SJCRH30 (cell line): ENCODE measurements at regions not wholly inside any gene's neighbourhood (a gene's known extent, or its start where the extent isn't known, plus 50 kb on each side); places are given as distances from the start of the nearest gene placed in this dataset.
A peak's percentile ranks its signal among the peaks of the same experiment; 100 is the strongest.

ENCODE experiments used
- DNase-seq, 2 experiments: peaks; one replicate each; pipeline ENCODE4 v3.0.0-alpha.2; 2015 to 2020
- H3K27ac ChIP-seq: fragments of 250-450 bp; sonication (Bioruptor Pico); 2 replicates; pipeline ENCODE4 v1.5.1; 2020; ENCODE audit warnings: mild to moderate bottlenecking, moderate library complexity
- H3K27me3 ChIP-seq: fragments of 250-450 bp; sonication (Bioruptor Pico); 2 replicates; pipeline ENCODE4 v1.5.1; 2020; ENCODE audit warnings: mild to moderate bottlenecking, moderate library complexity
- H3K36me3 ChIP-seq: fragments of 250-450 bp; sonication (Bioruptor Pico); 2 replicates; pipeline ENCODE4 v1.5.1; 2020; ENCODE audit warnings: mild to moderate bottlenecking, moderate library complexity
- H3K4me1 ChIP-seq: fragments of 250-450 bp; sonication (Bioruptor Pico); 2 replicates; pipeline ENCODE4 v1.5.1; 2020; ENCODE audit warnings: mild to moderate bottlenecking, moderate library complexity
- H3K4me3 ChIP-seq: fragments of 250-450 bp; sonication (Bioruptor Pico); 2 replicates; pipeline ENCODE4 v1.5.1; 2020; ENCODE audit warnings: mild to moderate bottlenecking, moderate library complexity
- H3K9me3 ChIP-seq: fragments of 250-450 bp; sonication (Bioruptor Pico); replicated peaks from 2 replicates; pipeline ENCODE4 v1.5.1; 2020; ENCODE audit warnings: mild to moderate bottlenecking, moderate library complexity

DNA sequence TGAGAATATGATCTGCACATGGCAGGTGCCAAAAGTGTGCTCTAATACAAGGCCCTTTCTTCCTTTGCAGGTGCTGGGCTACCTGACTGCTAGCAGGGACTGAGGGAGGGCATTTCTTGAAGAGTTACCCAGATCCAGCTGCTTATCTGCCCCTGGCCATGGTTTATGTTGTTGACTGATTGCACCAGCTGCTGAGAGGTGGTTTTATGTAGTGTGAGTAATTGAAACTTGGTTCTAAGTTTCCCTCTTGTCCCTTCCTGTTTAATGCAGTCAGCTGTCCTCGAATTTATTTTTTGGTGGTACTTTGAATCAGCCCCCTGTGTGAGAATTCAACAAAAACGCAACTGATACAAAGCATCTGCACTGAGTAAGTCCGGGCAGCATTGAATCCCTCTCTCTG, 288.3 kb upstream of the C2CD4B start:
- peak; percentile 88 to 96 for DNase-seq
- Histone ChIP-seq H3K27me3 (no peaks in the 10 kb centered on the region), H3K9me3 (no peaks in the 10 kb centered on the region), H3K4me3 (peak overlapping the region; percentile 12), H3K4me1 (peaks cover 36% of the 10 kb centered on the region), H3K36me3 (no peaks in the 10 kb centered on the region), H3K27ac (peak overlapping the region; percentile 68)

DNA sequence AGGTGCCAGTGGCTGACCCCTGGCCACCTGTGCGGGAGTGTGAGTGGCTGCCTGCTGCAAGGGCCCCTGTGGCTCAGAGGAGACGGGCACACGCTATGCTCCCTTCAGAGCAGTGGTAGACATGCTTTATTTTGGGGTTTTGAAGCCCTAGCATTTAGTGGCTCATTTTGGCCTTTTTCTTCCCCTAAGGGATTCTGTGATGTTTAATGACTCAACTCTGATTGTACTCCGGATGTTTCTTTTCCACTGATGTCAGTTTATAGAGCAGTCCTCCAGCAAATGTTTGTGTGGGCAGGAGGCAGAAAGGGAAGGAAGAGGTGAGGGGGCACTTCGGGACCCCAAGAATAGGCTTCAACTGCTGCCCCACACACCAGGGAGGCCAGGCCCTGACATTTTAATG, 288.9 kb upstream of the C2CD4B start:
- Histone ChIP-seq H3K4me3 (peak overlapping the region; percentile 12), H3K4me1 (peaks cover 36% of the 10 kb centered on the region)
- DNase-seq, result no peak

DNA sequence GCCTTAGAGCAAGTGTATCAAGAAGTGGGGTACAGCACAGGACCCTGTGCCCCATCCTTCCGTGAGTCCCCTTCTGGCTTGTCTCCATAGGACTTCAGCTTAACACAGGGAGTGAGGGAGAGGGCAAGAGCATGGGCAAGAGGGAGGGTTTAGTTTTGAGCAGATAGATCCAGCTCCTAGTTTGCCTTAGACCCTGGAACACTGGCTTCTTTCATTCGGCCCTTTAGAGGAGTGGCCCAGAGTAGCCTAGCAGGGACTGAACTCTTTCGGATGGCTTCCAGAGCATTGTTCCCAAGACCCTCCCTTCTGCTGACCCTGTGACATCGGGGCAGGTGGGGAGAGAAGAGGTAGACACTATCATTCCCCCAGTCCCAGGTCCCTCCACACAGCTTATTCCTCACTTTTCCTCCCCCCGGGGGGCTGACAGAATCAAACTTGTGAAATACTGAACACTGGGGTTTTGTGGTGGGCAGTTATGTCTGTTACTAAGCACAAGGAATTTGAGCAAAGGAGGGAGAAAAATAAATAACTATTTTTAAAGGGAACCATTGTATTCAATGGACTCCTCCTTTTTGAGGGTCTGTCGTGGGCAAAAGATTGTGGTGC, 289.6 kb upstream of the C2CD4B start:
- DNase-seq, result peak in 1 of 2 experiments; percentile 39
- H3K27ac ChIP-seq, result peak overlapping the region; percentile 68

More for the DNA sequence above, 288.9 kb upstream of the C2CD4B start:
- no peaks in the 10 kb centered on the region for H3K27me3 ChIP-seq
- H3K36me3 ChIP-seq, result no peaks in the 10 kb centered on the region
- peak overlapping the region; percentile 68 for H3K27ac ChIP-seq
- no peaks in the 10 kb centered on the region for H3K9me3 ChIP-seq

DNA sequence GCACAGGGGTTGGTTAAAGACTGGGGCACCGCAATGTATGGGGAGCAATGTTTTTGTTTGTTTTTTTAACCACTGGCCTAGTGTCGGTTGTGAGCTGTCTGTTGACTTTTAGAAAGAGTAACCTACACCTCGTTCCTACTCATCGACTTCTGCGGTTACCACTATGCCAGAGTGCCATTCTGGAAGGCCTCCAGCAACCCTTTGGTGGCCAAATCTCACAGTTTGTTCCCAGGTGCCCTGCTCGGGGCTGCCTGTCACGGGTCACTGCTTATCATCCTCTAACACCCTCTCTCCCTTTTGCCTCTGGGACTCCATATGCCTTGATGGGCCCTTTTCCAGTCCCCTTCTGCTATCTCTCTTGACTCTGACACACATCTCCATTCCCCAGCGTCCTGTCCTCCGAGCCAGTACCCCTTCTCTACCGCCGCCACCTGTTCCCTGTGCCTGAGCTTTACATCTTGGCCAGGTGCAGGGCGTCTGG, 290.4 kb upstream of the C2CD4B start:
- no peak for DNase-seq
- H3K4me1 ChIP-seq, result peaks cover 39% of the 10 kb centered on the region
- no peaks in the 10 kb centered on the region for H3K27me3 ChIP-seq
- no peaks in the 10 kb centered on the region for H3K9me3 ChIP-seq
- no peak overlapping the region for H3K27ac ChIP-seq
- H3K36me3 ChIP-seq, result no peaks in the 10 kb centered on the region
- H3K4me3 ChIP-seq, result no peak overlapping the region

More for the DNA sequence above, 289.6 kb upstream of the C2CD4B start:
- Histone ChIP-seq H3K9me3 (no peaks in the 10 kb centered on the region), H3K4me3 (no peak overlapping the region), H3K36me3 (no peaks in the 10 kb centered on the region), H3K4me1 (peaks cover 38% of the 10 kb centered on the region), H3K27me3 (no peaks in the 10 kb centered on the region)

DNA sequence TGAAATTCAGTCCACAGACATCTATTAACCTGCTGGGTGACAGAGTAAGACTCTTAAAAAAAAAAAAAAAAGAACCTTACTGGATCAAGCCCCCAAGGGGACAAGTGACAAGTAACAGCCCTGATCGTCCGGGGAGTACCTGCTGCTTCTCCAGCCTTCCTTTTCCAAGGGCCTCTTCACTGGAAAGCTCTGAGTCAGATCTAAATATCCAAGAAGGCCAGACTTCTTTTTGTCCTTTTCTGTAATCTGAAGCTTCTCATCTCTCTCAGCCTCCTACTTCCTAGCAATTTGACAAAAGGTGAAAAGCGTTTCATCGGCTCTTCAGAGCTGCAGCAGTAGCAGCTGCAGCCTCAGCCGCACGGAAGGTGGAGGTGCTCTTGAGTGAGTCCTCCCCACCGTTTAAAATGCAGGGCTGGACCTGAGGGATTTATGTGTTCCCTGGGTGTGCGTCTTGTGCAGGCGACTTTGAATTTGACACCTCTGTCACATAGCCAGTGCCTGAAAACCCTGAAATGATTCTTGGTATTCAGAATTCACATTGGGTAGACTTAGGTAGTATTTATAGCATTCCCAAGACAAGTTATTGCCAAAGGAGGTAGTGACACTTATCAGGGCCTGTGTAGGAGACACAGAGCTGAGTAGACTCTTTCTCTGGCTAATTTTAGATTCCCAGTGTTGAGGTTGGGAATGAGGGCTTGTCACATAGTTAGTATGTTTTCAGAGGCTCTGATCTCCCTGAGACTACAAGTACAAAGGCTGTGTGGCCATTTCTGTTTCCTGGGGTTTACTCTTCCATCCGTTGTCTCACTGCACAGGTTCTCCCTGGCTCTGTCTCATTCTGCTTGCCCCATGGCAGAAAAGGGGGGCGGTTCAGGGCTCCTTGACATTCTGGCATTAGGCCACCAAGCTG, 291.2 kb upstream of the C2CD4B start:
- no peaks in the 10 kb centered on the region for H3K27me3 ChIP-seq
- H3K4me3 ChIP-seq, result no peak overlapping the region
- H3K9me3 ChIP-seq, result no peaks in the 10 kb centered on the region
- H3K36me3 ChIP-seq, result no peaks in the 10 kb centered on the region
- H3K4me1 ChIP-seq, result peaks cover 39% of the 10 kb centered on the region
- DNase-seq, result no peak
- no peak overlapping the region for H3K27ac ChIP-seq

DNA sequence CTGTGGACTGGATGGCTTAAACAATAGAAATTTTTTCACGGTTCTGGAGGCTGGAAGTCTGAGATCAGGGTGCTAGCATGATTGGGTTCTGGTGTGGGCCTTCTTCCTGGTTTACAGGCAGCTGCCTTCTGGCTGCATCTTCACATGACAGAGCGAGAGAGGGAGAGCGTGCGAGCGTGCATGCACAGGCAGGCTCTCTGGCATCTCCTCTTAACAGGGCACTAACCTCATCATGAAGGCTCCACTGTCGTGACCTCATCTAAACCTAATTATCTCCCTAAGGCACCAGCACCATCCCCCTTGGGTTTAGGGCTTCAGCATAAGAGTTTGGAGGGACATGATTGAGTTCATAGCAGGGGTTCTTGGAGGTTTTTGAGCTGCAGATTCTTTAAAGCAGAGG, 292.0 kb upstream of the C2CD4B start:
- H3K4me1 ChIP-seq, result peaks cover 33% of the 10 kb centered on the region
- no peaks in the 10 kb centered on the region for H3K27me3 ChIP-seq
- no peak overlapping the region for H3K4me3 ChIP-seq
- no peak overlapping the region for H3K27ac ChIP-seq
- no peaks in the 10 kb centered on the region for H3K9me3 ChIP-seq
- no peaks in the 10 kb centered on the region for H3K36me3 ChIP-seq
- DNase-seq, result no peak

DNA sequence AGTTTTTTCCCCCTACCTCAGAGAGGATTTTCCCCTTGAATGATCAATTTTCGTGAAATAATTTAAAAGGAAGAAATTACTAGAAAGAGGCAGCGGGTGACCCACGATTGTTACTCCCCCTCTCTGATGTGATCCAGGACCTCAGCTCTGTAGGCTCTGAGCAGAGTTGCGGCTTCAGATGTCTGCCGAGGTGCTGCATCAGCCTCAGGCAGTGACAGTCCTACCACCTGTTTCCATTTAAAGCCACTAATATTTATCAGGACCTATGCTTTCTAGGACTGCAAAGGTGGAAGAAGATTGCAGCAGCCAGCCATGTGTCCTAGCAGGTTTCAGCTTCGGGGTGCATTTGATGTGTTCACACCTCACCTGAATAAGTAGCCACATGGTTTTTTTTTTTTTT, 294.8 kb upstream of the C2CD4B start:
- H3K27ac ChIP-seq, result no peak overlapping the region
- H3K4me1 ChIP-seq, result peaks cover 20% of the 10 kb centered on the region
- H3K4me3 ChIP-seq, result no peak overlapping the region
- H3K9me3 ChIP-seq, result no peaks in the 10 kb centered on the region
- no peaks in the 10 kb centered on the region for H3K36me3 ChIP-seq
- no peaks in the 10 kb centered on the region for H3K27me3 ChIP-seq
- DNase-seq, result no peak

DNA sequence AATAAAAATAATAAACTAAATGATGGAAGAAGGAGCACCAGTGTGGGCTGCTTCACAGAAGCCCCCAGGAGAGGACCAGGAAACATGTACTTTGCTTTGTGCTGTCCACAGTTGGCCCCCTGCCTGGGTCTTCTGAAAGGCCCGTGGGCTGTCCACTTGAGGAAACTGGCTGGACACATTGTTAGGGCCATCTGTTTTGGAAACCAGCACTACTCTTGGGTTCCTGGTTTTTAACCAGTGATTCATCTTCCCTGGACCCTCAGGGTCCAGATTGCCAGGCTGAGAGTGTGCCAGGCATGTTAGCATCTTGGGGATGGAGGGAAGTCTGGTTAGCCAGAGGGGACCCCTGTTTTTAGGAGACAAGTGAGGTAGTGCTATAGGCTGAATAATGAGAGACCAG, 297.2 kb upstream of the C2CD4B start:
- Histone ChIP-seq H3K9me3 (no peaks in the 10 kb centered on the region), H3K36me3 (no peaks in the 10 kb centered on the region), H3K27me3 (no peaks in the 10 kb centered on the region), H3K4me3 (no peak overlapping the region), H3K4me1 (peaks cover 15% of the 10 kb centered on the region), H3K27ac (no peak overlapping the region)
- DNase-seq, result no peak

DNA sequence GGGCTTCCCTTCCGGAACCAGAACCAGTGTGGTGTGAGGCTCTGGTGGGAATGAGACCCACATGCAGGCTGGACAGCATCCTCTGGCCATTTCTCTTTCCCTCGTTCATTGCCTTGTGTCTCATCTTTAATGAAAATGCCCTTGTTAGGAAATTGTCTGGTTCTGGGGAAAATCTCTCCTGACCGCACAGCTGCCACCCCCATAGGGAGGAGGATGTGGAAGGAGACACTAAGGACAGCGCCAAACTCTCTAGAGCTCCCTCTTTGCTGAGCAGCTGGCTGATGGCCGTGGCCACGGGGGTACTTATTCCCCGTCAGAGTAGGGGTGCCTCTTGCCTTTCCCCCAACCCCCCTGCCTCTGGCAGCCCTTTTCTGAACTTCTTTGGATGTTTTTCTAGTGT, 297.6 kb upstream of the C2CD4B start:
- H3K9me3 ChIP-seq, result no peaks in the 10 kb centered on the region
- no peaks in the 10 kb centered on the region for H3K27me3 ChIP-seq
- H3K27ac ChIP-seq, result no peak overlapping the region
- peak; percentile 47 to 62 for DNase-seq
- no peak overlapping the region for H3K4me3 ChIP-seq
- no peaks in the 10 kb centered on the region for H3K36me3 ChIP-seq
- peaks cover 15% of the 10 kb centered on the region for H3K4me1 ChIP-seq

DNA sequence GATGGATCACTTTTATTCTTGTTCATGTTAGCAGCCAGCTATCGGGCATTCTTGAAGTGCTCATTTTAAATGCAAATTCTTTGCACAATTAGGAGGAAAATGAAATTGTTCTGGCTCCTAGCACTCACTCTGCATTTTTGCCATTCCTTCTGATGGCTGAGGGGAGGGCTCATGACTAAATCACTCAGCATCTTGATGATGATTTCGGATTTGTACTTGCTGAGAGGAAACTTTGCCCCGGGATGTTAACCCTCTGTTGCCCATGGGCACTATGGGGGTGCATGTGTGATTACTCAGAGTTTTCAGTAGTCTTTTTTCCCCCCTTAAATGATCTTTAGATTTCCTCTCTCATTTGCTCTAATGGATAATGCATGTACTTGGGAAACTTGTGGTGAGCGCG, 299.6 kb upstream of the C2CD4B start:
- Histone ChIP-seq H3K36me3 (no peaks in the 10 kb centered on the region), H3K9me3 (no peaks in the 10 kb centered on the region), H3K27me3 (no peaks in the 10 kb centered on the region), H3K4me3 (no peak overlapping the region), H3K4me1 (peaks cover 14% of the 10 kb centered on the region), H3K27ac (no peak overlapping the region)
- no peak for DNase-seq

DNA sequence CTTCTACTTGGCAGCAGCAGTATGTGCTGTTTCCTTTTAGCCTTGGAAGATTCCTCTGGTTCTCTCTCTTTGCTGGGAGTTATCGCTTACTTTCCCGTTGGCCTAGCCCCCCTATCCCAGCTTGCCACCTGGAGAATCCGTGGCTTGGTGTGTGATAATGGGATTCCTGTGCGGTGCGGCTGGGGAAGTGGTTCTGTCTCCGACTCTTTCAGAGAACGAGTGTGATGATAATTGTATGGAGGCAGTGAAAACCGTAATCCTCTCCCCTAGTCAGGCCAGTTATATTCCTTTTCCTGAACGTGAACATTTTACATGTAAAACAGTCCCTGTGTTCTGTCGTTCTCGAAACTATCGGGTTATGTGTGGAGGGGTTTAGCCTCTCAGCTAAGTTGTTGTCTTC, 300.1 kb upstream of the C2CD4B start:
- H3K4me1 ChIP-seq, result peaks cover 14% of the 10 kb centered on the region
- H3K9me3 ChIP-seq, result no peaks in the 10 kb centered on the region
- no peak overlapping the region for H3K4me3 ChIP-seq
- H3K36me3 ChIP-seq, result no peaks in the 10 kb centered on the region
- H3K27ac ChIP-seq, result no peak overlapping the region
- no peak for DNase-seq
- no peaks in the 10 kb centered on the region for H3K27me3 ChIP-seq

DNA sequence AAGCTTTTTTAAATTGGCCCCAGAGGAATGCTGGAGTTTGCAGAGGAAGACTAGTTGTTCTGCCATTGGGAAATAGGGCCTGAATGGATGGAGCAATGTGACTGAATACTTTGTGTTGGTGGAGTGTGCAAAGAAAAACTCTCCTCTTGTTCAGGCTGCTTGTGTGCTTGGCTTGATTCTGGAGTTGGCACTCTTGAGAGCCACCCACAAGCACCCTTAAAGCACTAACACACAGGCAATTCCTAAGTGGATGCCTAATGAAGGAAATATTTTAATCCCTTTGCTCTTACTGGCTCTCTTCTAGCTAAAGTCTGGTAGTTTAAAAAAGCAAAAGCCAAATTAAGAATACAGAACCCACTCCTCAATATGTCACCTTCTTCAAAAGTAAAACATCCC, 304.4 kb upstream of the C2CD4B start:
- DNase-seq, result no peak
- Histone ChIP-seq H3K36me3 (no peaks in the 10 kb centered on the region), H3K4me3 (no peak overlapping the region), H3K27me3 (no peaks in the 10 kb centered on the region), H3K9me3 (no peaks in the 10 kb centered on the region), H3K4me1 (peaks cover 9% of the 10 kb centered on the region), H3K27ac (no peak overlapping the region)

DNA sequence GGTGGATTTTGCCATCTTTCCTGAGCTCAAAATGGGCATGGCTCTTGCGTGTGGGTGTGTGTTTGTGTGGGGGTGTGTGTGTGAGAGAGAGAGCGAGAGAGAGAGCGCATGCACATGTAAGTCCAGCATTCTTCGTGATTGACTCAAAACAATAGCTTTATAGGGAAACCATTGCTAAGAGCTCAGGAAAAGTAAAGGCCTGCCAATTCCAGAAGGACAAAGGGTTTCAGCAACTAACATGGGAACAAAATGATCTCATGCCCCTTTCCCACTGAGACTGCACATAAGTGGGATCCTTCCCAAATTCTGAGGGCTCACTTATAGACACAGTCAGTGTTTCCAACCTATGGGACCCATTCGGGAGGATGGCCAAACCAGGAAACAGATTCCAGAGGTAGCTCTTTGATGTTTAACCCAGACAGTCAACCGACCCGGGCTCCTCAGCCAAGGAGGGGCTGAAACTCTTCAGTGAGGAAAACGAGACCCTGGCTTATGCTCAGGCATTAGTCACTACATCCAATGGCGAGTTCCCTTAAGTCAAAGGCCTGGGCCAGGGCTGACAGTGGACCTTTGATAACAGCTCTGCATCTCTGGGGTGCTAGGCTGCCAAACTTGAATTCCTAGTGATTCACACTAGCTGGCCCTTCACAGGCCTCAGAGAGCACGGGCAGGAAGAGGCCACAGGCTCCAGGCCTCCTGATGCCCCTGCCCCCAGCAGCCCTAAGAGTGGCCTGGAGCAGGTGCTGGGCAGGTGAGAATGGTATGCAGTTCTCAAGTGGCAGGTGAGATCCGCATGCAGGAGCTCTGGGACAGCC, 305.0 kb upstream of the C2CD4B start:
- no peak for DNase-seq
- no peak overlapping the region for H3K4me3 ChIP-seq
- H3K36me3 ChIP-seq, result no peaks in the 10 kb centered on the region
- peaks cover 9% of the 10 kb centered on the region for H3K4me1 ChIP-seq
- no peaks in the 10 kb centered on the region for H3K27me3 ChIP-seq
- H3K27ac ChIP-seq, result no peak overlapping the region
- H3K9me3 ChIP-seq, result no peaks in the 10 kb centered on the region

DNA sequence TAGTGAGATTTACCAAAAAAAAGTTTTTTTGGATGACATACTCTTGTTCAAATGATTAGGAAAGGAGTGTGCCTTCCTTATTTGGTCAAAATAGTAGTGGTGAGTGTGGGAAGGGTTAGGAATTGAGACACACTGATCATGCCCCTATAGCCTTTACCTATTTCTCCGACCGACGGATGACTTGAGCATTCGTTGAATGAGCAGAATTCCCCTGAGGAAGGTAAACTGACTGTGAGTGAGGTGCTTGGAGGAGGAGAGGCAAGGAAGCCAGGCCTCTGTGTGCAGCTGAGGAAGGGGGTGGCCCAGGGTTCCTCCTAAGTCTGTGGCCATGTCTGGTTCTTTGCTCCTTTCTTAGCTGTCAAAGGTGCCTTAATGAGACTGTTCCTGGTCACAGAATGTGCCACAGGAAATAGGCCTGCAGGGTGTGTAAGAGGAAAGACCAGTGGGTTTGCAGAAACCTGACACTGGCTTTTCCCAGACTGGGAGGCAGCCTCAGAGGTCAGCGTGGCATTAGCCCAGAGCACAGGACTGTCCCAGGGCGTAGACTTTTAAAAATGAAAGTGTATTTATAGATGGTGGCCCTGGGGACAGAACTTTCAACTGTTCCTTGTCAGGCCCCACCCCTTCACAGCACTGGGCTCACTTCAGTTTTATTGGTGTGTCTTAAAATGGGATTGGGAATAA, 307.7 kb upstream of the C2CD4B start:
- H3K4me3 ChIP-seq, result no peak overlapping the region
- H3K4me1 ChIP-seq, result peaks cover 9% of the 10 kb centered on the region
- H3K9me3 ChIP-seq, result no peaks in the 10 kb centered on the region
- H3K36me3 ChIP-seq, result no peaks in the 10 kb centered on the region
- no peak overlapping the region for H3K27ac ChIP-seq
- H3K27me3 ChIP-seq, result no peaks in the 10 kb centered on the region
- DNase-seq, result peak; percentile 47 to 71
